Stimulated activated CD4-positive, alpha-beta T cell treated with anti-CD3 and anti-CD28 coated beads, TNF-alpha, amount 100 ng/mL, for 48 hours (primary cell): ENCODE measurements at regions not wholly inside any gene's neighbourhood (a gene's known extent, or its start where the extent isn't known, plus 50 kb on each side); places are given as distances from the start of the nearest gene placed in this dataset.
"Not testable (repeated sequence)": the region's sequence is repeated elsewhere in the genome, so short reads cannot be mapped to it uniquely, and the experiment has no call there.

Source experiments
- DNase-seq, 3 donors: peaks; one replicate each; pipeline ENCODE4 v3.0.0-alpha.2; 2020; ENCODE audit warnings: low read depth in 3 of 3

GRCh38 chr5:162209005-162209605 lies 141.5 kb downstream of the GABRG2 start:
- DNase-seq = no peak

GRCh38 chr5:162214551-162214950 lies 147.0 kb downstream of the GABRG2 start:
- no peak for DNase-seq

- no peak for DNase-seq
Observed at GRCh38 chr5:162217037-162217436, 149.5 kb downstream of the GABRG2 start.

DNA sequence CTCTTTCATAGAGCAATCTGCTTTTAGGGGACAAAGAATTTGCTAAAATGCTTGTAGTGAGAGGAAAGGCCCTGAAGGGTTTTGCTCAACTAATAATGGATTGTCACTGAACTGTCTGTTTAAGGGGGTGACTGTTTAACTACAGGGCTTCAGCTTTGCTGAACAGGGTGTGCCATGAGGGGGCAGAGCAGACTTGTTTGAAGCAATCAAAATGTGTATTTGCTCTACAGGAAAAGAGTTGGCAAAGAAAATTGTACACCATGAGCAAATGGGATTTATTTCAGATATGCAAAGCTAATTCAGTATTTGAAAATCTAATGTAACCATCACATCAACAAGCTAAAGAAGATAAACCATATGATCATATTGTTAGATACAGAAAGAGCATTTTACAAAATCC lies 154.3 kb downstream of the GABRG2 start:
- DNase-seq = no peak

DNA sequence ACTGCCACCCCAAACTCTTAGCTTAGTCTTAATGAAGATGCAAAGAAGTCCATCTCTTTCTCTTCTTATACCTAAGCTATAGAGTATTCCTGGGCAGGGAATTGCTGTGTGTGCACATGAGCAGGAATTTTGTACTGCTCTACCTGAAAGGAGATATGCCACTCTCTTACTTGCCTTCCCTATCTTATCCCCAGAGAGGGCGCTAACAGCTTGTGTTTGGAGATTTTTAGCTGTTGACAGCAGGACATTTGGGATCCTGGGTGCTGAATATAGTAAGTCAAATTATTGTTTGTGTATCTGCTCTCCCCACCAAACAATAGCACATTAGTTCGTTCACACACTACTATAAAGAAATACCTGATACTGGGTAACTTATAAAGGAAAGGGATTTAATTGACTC lies 159.5 kb downstream of the GABRG2 start:
- DNase-seq = no peak

GRCh38 chr5:162230348-162230747 lies 162.8 kb downstream of the GABRG2 start:
- DNase-seq = no peak

DNA sequence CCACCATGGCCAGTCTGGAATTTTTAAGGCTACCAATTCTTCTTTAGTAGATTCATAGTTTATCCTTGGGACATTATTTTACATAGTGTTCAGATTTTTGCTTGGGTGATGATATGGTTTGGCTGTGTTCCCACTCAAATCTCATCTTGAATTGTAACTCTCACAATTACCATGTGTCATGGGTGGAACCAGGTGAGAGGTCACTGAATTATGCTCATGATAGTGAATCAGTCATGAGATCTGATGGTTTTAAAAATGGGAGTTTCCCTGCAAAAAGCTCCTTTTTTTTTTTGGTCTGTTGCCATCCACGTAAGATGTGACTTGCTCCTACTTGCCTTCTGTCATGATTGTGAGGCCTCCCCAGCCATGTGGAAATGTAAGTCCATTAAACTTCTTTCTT lies 163.9 kb downstream of the GABRG2 start:
- DNase-seq = no peak

- DNase-seq = no peak
Observed at GRCh38 chr5:162240734-162241133, 173.2 kb downstream of the GABRG2 start.

DNA sequence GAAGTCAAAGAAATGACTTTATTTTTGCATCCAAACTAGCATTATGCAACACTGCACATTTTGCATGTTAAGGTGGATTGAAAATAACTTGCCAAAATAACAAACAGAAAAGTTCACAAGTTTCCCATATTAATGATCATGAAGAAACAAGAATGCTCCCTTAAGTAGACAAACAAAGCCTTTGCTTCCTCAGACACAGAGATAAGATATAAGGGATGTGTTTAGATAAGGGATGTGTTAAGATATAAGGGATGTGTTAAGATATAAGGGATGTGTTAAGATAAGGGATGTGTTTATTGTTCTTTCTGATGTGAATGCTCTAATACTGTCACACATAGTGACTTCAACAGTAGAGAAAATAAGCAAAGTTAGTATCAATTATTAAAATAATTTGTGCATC lies 174.8 kb downstream of the GABRG2 start:
- no peak for DNase-seq

DNA sequence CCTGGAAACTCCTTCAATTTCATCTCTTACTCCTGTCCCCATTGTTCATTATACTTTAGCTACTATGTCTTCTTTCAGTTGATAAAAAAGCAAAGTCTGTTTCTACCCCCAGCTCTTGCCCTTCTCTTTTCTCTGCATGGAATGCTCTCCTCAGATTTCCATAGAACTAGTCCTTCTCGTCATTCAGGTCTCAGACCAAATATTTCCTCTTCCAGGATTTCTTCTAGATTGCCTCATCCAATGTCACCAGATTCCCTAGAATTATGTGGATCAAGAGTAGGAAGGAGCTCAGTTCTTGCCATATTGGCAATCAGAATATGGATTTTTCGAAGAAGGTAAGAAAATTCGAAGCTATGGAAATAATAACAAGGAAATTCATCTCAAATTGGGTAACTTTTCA lies 176.1 kb downstream of the GABRG2 start:
- no peak for DNase-seq

- DNase-seq = no peak
Observed at GRCh38 chr5:162248107-162248713, 180.6 kb downstream of the GABRG2 start.

DNA sequence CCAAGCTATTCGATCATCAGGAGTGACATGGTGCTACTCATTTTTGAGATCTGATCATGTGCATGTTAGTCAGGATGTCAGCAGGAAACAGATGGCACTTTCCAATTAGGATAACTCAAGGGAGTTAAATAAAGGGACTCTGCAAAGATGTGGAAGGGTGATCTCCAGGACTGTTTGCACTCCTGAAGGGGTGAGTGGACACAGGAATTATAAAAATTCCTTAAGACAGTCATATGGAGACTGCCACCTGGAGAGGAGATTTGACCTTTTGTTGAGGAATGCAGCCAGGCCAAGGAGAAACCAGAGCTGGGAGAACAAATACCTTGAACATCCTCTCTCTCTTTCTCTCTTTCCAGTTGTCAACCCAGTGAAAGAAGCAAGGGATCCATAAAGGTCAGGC lies 189.1 kb downstream of the GABRG2 start:
- no peak for DNase-seq

DNA sequence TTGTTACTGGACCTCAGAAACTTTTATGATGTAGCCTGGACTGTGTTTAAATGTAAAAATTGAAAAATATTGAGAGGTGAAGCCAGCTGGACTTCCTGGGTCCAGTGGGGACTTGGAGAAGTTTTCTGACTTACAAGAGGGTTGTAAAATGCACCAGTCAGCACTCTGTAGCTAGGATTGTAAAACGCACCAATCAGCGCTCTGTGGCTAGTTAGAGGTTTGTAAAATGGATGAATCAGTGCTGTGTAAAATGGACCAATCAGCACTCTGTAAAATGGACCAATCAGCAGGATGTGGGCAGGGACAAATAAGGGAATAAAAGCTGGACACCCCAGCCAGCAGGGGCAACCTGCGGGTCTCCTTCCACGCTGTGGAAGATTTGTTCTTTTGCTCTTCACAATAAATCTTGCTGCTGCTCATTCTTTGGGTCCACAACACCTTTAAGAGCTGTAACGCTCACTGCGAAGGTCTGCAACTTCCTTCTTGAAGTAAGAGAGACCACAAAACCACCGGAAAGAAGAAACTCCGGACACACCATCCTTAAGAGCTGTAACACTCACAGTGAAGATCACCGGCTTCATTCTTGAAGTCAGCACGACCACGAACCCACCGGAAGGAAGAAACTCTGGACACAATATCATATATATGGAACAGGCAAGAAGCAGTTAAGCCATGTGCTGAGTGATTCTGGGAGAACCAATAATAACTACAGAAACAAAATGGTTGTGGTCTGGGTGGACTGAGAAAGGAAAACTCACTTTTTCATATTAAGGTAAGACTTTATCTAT lies 201.3 kb downstream of the GABRG2 start:
- no peak for DNase-seq

- no peak for DNase-seq
Observed at GRCh38 chr5:162272417-162272816, 204.8 kb downstream of the GABRG2 start.

DNA sequence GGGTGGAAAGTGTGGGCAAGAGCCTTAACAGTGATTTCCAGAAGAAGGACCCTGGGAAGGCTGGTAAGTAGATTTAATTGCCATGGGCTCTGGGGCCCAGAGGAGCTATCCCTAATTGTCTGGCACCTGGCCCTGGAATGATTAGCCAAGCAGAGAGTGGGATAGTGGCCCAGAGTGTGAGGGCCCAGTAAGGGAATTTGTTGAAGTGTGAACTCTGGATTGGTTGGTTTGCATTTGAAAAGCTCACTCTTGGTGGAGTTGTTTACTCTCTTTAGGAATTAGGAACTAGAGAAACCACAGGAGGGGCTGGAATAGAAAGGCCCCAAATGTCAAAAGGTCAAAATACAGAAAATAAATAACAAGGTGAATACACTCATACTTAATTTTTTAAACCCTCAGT lies 207.1 kb downstream of the GABRG2 start:
- no peak for DNase-seq

- not testable (repeated sequence) for DNase-seq
Observed at GRCh38 chr5:162275387-162275786, 207.8 kb downstream of the GABRG2 start.

- no peak for DNase-seq
Observed at GRCh38 chr5:162282191-162282590, 214.6 kb downstream of the GABRG2 start.

DNA sequence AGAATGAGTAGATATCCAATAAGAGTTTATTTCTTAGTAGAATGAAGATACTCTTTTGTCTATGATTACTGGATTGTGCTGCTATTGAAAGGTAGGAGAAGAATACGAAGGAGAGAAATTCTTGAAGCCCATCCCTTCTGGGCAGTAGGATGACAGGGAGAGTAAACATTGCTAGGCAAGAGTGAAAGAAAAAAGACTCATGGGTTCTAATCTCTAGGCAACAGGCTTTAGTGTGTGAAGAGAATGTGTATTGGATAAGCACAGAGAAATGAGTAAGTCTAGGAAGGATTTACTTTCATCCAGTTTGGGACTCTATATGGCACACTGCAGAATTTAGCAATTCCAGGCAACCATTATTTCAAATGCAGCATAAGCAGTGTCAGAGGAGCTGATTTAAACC lies 216.0 kb downstream of the GABRG2 start:
- DNase-seq = no peak

GRCh38 chr5:162288647-162289296 lies 221.2 kb downstream of the GABRG2 start:
- no peak for DNase-seq

GRCh38 chr5:162289489-162289888 lies 221.9 kb downstream of the GABRG2 start:
- no peak for DNase-seq

GRCh38 chr5:162299793-162300192 lies 232.2 kb downstream of the GABRG2 start:
- DNase-seq = no peak

- no peak for DNase-seq
Observed at GRCh38 chr5:162301356-162301755, 233.8 kb downstream of the GABRG2 start.

GRCh38 chr5:162323466-162323865 lies 255.9 kb downstream of the GABRG2 start:
- no peak for DNase-seq
